IPS-20b (cell line): ENCODE measurements at regions not wholly inside any gene's neighbourhood (a gene's known extent, or its start where the extent isn't known, plus 50 kb on each side); places are given as distances from the start of the nearest gene placed in this dataset.
A peak's percentile ranks its signal among the peaks of the same experiment; 100 is the strongest.

Experiments
- H3K27ac ChIP-seq: one replicate; pipeline ENCODE4 v1.5.1; 2013; ENCODE audit warnings: low read length
- H3K27me3 ChIP-seq: 2 replicates; pipeline ENCODE4 v1.6.1; 2013; ENCODE audit warnings: mild to moderate bottlenecking, low read length, inconsistent platforms; ENCODE audit not compliant: insufficient read depth
- H3K36me3 ChIP-seq: 2 replicates; pipeline ENCODE4 v1.6.1; 2013; ENCODE audit warnings: low read depth, mild to moderate bottlenecking, inconsistent platforms, low read length, moderate library complexity; ENCODE audit not compliant: insufficient read depth
- H3K4me1 ChIP-seq: 2 replicates; pipeline ENCODE4 v1.6.1; 2013; ENCODE audit warnings: mild to moderate bottlenecking, control low read depth, inconsistent platforms, low read length, moderate library complexity; ENCODE audit not compliant: insufficient read depth
- H3K4me3 ChIP-seq: 2 replicates; pipeline ENCODE4 v1.5.1; 2013; ENCODE audit warnings: mild to moderate bottlenecking, low read length, inconsistent platforms
- H3K9ac ChIP-seq: 2 replicates; pipeline ENCODE4 v1.6.1; 2013; ENCODE audit warnings: low read depth, mild to moderate bottlenecking, inconsistent platforms, low read length, moderate library complexity
- H3K9me3 ChIP-seq: 2 replicates; pipeline ENCODE4 v1.6.1; 2013; ENCODE audit warnings: mild to moderate bottlenecking, low read depth, low read length, inconsistent platforms; ENCODE audit not compliant: insufficient read depth

DNA sequence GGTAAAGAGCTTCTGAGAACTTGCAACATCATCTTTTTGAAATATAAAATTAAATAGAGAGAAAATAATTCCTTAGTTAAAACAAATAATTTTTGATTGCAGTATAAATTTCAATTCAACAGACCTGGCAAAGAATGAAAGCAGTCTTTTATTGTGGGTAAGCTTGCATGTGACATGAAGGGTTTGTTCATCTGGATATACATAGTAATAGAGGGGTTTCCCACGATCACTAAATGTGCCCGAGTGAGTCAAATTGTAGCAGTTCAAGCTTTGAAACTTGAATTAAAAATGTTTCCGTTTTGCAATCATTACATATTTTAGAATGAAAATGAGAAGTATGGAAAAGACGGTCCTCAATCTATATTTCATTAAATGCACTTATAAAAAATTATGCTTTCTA is 658.4 kb upstream of the MBL2 start:
- Histone ChIP-seq H3K9ac (no peak overlapping the region), H3K4me3 (no peak overlapping the region), H3K4me1 (peaks cover 8% of the 10 kb centered on the region; the same call in 1 of the 2 replicates), H3K36me3 (no peaks in the 10 kb centered on the region), H3K27ac (no peak overlapping the region), H3K27me3 (no peaks in the 10 kb centered on the region), H3K9me3 (0 out of 2 replicates have a peak, but pooled peaks cover 3% of the 10 kb centered on the region)

DNA sequence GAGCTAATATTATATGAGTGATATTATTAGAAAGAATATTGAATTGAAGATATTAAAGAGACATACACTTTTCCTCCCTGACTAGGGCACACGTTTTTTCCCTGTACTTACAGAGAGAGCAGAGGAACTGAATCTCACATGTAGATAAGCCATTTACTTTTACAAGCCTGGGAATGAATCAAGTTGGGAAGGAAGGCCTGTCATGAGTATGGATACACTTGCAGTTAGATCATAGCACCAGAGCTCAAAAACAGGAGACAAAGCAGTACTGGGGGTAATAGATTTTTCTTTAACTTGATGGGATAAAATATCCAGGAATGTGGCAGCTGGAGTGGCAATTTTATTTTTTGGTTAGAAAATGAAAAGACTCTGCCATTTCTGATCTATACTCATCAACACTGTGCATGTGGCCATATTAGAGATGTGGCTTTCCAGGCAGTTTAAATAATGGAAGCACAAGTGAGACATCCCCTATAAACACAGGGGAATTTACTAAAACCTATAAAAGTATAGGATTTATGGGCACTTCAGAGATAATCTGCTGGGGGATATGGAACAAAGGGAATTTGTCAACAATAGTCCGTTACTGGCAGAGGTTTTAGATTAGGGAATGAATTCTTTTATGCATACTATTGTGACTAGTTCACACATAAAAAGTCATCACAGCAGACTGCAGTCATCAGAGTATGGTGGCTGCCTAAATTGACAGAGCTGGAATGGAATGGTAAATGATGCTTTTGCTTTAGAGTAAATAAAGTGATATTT is 657.7 kb upstream of the MBL2 start:
- H3K9me3 ChIP-seq, result peaks cover 9% of the 10 kb centered on the region; the same call in 1 of the 2 replicates
- no peak overlapping the region for H3K9ac ChIP-seq
- H3K27me3 ChIP-seq, result no peaks in the 10 kb centered on the region
- H3K4me1 ChIP-seq, result peaks cover 8% of the 10 kb centered on the region; the same call in 1 of the 2 replicates
- H3K36me3 ChIP-seq, result no peaks in the 10 kb centered on the region
- H3K27ac ChIP-seq, result no peak overlapping the region
- no peak overlapping the region for H3K4me3 ChIP-seq

DNA sequence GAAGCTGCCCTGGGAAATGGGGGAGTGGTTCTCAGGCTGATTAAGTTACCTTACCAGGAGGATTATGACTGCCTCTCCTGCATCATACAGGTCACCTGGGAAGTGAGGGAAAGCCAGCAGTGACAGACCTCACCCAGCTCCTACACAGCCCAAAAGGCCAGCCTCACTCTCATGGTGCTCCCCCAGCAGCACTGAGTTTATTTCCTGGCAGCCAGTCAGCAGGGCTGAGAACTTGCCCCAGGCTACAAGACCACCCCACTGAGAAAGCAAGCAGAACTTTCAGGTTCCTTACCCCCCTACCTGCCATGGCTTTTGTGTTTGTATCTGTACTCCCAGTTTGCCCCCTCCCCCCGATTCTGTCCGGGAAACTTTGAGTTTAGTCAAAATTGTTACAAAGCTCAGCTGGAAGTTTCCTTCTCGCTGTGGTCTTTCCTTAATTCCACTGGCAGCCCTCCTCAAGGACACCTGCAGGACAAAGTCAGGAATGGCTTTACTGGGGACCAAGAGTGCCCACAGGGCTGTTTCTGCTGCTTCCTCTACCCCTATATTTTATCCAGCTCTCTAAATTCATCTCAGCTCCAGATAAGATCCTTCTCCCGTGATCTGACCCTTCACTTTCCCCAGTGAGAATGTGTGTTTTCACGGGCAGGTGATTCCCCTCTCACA is 649.8 kb upstream of the MBL2 start:
- Histone ChIP-seq H3K4me1 (peaks cover 4% of the 10 kb centered on the region; the same call in 1 of the 2 replicates), H3K9me3 (peaks cover 23% of the 10 kb centered on the region), H3K9ac (0 out of 2 replicates have a peak overlapping the region, but pooled peaks have one; percentile 26), H3K27me3 (no peaks in the 10 kb centered on the region), H3K27ac (no peak overlapping the region), H3K36me3 (no peaks in the 10 kb centered on the region), H3K4me3 (no peak overlapping the region)

DNA sequence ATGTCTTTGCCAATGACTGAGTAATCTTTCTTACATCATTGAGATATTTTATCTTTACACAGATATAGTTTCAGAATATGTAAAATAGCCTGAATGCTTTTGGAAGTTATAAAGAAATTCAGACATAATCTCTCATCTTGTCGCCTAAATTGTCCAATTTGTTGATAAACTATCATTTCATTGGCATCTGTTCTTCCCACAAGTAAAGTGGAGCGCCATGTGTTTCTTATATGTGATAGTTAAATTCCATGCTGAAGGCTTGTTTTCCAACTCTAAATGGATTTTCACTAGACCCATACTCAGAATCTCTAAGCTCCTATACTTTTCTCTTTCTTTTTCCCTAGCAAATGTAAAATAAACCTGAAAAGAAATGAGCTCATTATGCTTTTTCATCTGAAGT is 640.1 kb upstream of the MBL2 start:
- Histone ChIP-seq H3K27me3 (no peaks in the 10 kb centered on the region), H3K4me3 (no peak overlapping the region), H3K9ac (no peak overlapping the region), H3K9me3 (peaks cover 6% of the 10 kb centered on the region; the same call in 1 of the 2 replicates), H3K4me1 (no peaks in the 10 kb centered on the region; the same call in 1 of the 2 replicates), H3K36me3 (no peaks in the 10 kb centered on the region), H3K27ac (no peak overlapping the region)

DNA sequence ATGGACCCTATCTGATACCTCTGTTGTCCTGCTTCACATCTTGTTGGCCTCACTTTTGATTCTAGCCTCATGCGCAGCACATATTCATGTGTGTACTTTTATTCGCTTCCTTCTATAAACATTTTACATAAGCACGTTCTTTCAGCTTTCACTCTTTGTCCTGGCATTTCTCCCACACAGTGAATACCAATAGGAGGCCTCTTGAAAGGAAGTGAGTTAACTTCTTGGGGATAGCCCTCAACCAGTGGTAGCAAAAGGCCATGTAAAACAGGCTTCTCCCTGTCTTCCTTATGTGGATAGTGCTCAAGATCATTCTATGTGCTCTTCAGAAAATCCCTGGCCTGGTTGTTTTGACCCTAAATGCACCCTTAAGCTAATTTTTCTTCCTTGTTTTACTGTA is 633.9 kb upstream of the MBL2 start:
- no peak overlapping the region for H3K4me3 ChIP-seq
- no peaks in the 10 kb centered on the region; the same call in 1 of the 2 replicates for H3K4me1 ChIP-seq
- H3K27ac ChIP-seq, result no peak overlapping the region
- no peaks in the 10 kb centered on the region for H3K27me3 ChIP-seq
- no peaks in the 10 kb centered on the region for H3K36me3 ChIP-seq
- H3K9me3 ChIP-seq, result 0 out of 2 replicates have a peak, but pooled peaks cover under 1% of the 10 kb centered on the region
- no peak overlapping the region for H3K9ac ChIP-seq

DNA sequence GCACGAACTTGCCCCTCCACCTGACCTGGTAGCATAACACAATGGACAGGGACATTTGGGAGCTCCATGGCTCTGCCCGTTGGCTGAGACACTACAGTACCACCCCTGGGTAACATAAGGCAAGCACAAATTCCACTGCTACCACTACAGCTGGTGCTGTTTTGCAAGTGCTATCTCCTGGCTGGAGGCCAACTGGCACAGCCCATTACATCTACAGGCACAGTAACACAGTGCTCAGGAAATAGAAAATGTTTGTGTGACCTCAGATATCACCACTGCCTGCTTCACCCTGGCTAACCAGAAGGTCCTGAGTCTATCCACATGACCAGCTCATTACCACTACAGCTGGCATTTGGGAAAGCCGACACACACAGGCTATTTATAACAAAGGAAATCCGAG is 631.1 kb upstream of the MBL2 start:
- no peak overlapping the region for H3K27ac ChIP-seq
- no peak overlapping the region for H3K9ac ChIP-seq
- H3K4me3 ChIP-seq, result no peak overlapping the region
- H3K9me3 ChIP-seq, result peaks cover 3% of the 10 kb centered on the region; the same call in 1 of the 2 replicates
- no peaks in the 10 kb centered on the region for H3K27me3 ChIP-seq
- H3K4me1 ChIP-seq, result no peaks in the 10 kb centered on the region
- no peaks in the 10 kb centered on the region for H3K36me3 ChIP-seq

DNA sequence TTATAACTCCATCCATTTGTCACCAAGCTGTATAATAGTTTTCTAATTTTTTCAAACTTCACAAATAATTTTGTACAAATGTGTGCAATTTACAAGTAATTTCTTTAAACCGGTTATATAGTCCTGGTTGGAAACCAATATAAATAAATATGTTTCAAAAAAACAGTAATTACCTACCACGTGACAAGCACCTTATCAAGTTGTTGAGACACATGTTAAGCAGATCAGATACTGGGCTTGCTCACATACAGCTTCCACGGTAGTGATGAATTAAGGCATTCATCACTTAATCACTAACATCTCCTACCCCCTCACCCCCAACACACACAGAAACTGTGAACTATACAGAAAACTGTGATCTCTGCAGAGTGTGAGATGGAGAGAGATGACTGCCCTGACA is 630.0 kb upstream of the MBL2 start:
- H3K4me1 ChIP-seq, result no peaks in the 10 kb centered on the region
- no peak overlapping the region for H3K9ac ChIP-seq
- no peak overlapping the region for H3K27ac ChIP-seq
- no peak overlapping the region for H3K4me3 ChIP-seq
- H3K36me3 ChIP-seq, result no peaks in the 10 kb centered on the region
- H3K27me3 ChIP-seq, result no peaks in the 10 kb centered on the region
- H3K9me3 ChIP-seq, result peaks cover 3% of the 10 kb centered on the region; the same call in 1 of the 2 replicates

DNA sequence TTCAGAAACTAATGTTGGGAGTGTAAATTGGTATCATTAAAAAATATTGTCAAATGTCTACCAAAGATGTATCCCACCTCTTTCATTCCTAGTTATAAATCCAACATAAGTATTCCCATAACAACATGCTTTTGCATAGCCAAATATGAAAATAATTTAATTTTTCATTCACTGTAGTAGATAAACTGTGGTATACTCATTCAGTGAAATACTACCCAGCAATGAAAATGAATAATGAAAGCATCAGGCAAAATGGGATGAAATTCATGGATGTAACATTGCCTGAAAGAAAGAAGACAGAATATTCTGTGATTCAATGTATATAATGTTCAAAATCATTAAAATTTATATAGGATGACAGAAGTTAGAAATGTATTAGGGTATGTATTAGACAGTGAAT is 629.0 kb upstream of the MBL2 start:
- H3K4me3 ChIP-seq, result no peak overlapping the region
- peaks cover 8% of the 10 kb centered on the region for H3K9me3 ChIP-seq
- no peaks in the 10 kb centered on the region for H3K27me3 ChIP-seq
- H3K9ac ChIP-seq, result no peak overlapping the region
- no peaks in the 10 kb centered on the region for H3K36me3 ChIP-seq
- no peaks in the 10 kb centered on the region for H3K4me1 ChIP-seq
- H3K27ac ChIP-seq, result no peak overlapping the region

DNA sequence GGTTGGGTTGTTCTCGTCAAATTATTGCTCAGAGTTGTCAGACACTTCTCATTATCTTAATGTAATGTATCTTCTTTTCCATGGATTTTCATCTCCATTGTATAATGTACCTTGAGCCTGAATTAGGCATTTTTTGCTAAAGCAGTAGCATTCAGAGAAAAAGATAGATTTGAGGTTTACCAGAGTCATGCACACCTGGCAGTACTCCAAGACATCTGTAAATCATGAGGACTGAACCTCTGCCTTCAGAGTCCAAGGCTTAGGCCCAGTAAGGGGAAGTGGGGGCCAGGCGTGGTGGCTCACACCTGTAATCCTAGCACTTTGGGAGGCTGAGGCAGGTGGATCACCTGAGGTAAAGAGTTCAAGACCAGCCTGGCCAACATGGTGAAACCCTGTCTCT is 624.3 kb upstream of the MBL2 start:
- Histone ChIP-seq H3K4me1 (no peaks in the 10 kb centered on the region), H3K9ac (no peak overlapping the region), H3K4me3 (no peak overlapping the region), H3K27ac (no peak overlapping the region), H3K27me3 (no peaks in the 10 kb centered on the region), H3K9me3 (peaks cover 43% of the 10 kb centered on the region), H3K36me3 (peaks cover 8% of the 10 kb centered on the region; the same call in 1 of the 2 replicates)

DNA sequence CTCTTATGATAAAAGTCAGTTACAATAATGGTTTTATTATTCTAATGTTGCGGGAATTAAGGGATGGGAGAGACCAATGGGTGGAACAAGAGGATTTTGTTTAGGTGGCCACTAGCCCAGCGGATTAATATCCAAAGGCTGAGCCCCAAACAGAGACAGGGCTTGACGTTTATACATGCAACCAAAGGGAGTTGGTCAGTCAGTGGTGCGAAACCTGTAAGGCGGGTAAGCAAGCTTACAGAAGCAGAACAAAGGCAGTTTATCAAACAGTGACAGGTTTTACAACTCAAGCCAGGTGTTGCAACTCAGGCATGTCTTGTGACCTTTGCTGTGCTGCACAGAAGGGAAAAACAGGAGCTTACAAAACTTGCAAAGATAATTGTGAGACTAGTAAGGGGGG is 622.9 kb upstream of the MBL2 start:
- peaks cover 40% of the 10 kb centered on the region for H3K9me3 ChIP-seq
- H3K4me3 ChIP-seq, result no peak overlapping the region
- no peak overlapping the region for H3K9ac ChIP-seq
- H3K27ac ChIP-seq, result no peak overlapping the region
- H3K36me3 ChIP-seq, result peaks cover 8% of the 10 kb centered on the region; the same call in 1 of the 2 replicates
- no peaks in the 10 kb centered on the region for H3K27me3 ChIP-seq
- no peaks in the 10 kb centered on the region for H3K4me1 ChIP-seq

DNA sequence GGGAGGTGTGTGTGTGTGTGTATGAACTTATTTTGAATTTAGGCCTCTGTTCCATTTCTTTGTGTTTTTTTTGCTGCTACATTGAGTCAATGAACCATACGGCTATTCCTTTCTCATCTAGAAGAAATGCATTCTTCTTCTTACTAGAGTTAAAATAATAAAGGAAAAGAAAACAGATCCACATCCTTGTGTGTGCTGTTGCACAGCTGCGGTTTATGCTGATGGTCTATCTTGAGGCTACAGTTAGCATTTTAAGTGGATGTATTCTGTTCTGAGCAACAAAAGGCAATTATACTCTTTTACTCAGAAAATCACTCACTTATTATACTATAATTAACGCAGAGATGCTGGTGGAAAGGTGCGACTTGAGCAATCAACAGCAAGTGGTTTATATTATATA is 615.0 kb upstream of the MBL2 start:
- no peak overlapping the region for H3K4me3 ChIP-seq
- H3K27me3 ChIP-seq, result no peaks in the 10 kb centered on the region
- no peaks in the 10 kb centered on the region for H3K36me3 ChIP-seq
- H3K4me1 ChIP-seq, result no peaks in the 10 kb centered on the region
- no peaks in the 10 kb centered on the region for H3K9me3 ChIP-seq
- no peak overlapping the region for H3K27ac ChIP-seq
- no peak overlapping the region for H3K9ac ChIP-seq

DNA sequence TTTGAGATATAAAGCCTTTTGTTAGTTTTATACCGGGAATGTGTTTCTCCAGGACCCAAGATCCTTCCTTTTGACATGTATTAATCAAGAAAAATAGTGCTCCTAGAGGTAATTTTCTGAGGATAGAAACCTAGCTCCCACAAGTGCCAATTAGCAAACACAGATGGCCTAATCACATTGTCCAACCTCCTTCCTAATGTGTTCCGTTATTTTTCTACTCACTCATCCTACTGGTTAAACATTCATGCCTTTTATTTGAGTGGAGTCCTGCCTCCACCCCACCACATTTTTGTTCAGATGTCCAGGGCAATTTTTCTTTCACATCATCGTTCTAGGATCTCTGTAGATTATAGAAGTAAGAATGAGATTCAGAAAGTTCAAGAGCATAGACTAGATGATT is 610.0 kb upstream of the MBL2 start:
- no peaks in the 10 kb centered on the region for H3K36me3 ChIP-seq
- no peak overlapping the region for H3K9ac ChIP-seq
- no peak overlapping the region for H3K27ac ChIP-seq
- H3K27me3 ChIP-seq, result no peaks in the 10 kb centered on the region
- H3K4me1 ChIP-seq, result no peaks in the 10 kb centered on the region
- no peak overlapping the region for H3K4me3 ChIP-seq
- H3K9me3 ChIP-seq, result no peaks in the 10 kb centered on the region
